ENCODE measurements at regions not wholly inside any gene's neighbourhood (a gene's known extent, or its start where the extent isn't known, plus 50 kb on each side); places are given as distances from the start of the nearest gene placed in this dataset.
"Not testable (repeated sequence)": the region's sequence is repeated elsewhere in the genome, so short reads cannot be mapped to it uniquely, and the experiment has no call there.

DNA sequence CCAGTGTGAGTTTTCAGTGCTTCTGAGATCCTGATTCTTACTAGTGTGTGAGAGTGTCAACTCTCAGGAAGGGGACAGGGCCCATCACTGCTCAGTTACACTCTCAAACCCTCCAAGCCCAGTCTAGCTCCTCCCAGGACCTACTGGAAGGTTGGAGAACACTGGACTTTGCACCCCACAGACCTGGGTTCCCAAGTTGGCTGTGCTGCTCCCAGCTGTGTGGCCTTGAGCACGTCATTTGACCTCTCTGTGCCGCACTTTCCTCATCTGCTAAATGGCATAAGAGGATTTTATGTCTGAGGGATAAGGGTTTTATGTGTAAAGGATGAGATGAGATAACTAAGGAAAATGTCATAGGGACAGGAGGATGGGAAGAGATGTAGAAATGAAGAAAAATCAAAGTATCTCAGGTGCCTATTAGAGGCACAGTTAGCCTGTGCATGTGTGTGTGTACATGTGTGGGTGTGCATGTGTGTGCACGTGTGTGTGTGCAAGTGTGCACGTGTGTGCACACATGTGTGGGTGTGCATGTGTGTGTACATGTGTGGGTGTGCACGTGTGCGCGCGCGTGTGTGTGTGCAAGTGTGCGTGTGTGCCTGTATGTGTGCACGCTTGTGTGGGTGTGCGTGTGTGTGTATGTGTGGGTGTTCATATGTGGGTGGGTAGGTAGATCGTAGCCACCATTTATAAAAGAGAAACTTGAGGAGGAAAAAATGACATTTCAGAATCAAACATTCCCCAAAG is 108.0 kb upstream of the GRK3 start:
- not testable (repeated sequence) for H3K4me1 ChIP-seq (ENCODE audit: insufficient read depth, low read length); H2AFZ ChIP-seq (ENCODE audit: low read depth, low read length); H3K9me3 ChIP-seq (ENCODE audit: low read length); H3K27me3 ChIP-seq (ENCODE audit: insufficient read depth, low read length); H3K4me3 ChIP-seq (ENCODE audit: low read length)
- peaks cover 42% of the 10 kb centered on the region for H3K36me3 ChIP-seq (ENCODE audit: insufficient read depth, low read length)

GRCh38 chr22:25458631-25459030 is 105.8 kb upstream of the GRK3 start:
- H3K4me1 ChIP-seq (ENCODE audit: insufficient read depth, low read length); H3K27me3 ChIP-seq (ENCODE audit: insufficient read depth, low read length); H3K9me3 ChIP-seq (ENCODE audit: low read length); H2AFZ ChIP-seq (ENCODE audit: low read depth, low read length); H3K4me3 ChIP-seq (ENCODE audit: low read length): not testable (repeated sequence)
- H3K36me3 ChIP-seq (ENCODE audit: insufficient read depth, low read length), result peaks cover 42% of the 10 kb centered on the region

DNA sequence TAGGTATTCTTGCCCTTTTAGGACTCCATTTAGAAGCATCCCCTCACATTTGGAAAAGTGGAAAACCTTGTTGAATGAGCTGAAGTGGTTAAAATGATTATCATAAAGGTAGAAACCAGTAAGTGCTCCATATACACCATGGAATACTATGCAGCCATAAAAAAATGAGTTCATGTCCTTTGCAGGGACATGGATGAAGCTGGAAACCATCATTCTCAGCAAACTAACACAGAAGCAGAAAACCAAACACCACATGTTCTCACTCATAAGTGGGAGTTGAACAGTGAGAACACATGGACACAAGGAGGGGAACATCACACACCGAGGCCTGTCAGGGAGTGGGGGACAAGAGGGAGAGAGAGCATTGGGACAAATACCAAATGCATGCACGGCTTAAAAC is 103.8 kb upstream of the GRK3 start:
- H3K4me1 ChIP-seq (ENCODE audit: insufficient read depth, low read length); H3K4me3 ChIP-seq (ENCODE audit: low read length); H3K27me3 ChIP-seq (ENCODE audit: insufficient read depth, low read length); H2AFZ ChIP-seq (ENCODE audit: low read depth, low read length); H3K9me3 ChIP-seq (ENCODE audit: low read length): not testable (repeated sequence)
- peaks cover 33% of the 10 kb centered on the region for H3K36me3 ChIP-seq (ENCODE audit: insufficient read depth, low read length)

GRCh38 chr22:25461301-25461700 is 103.2 kb upstream of the GRK3 start:
- Histone ChIP-seq H3K9me3 (ENCODE audit: low read length) (no peaks in the 10 kb centered on the region), H2AFZ (ENCODE audit: low read depth, low read length) (no peak overlapping the region), H3K4me3 (ENCODE audit: low read length) (no peak overlapping the region), H3K4me1 (ENCODE audit: insufficient read depth, low read length) (no peaks in the 10 kb centered on the region), H3K27me3 (ENCODE audit: insufficient read depth, low read length) (no peaks in the 10 kb centered on the region), H3K36me3 (ENCODE audit: insufficient read depth, low read length) (peaks cover 36% of the 10 kb centered on the region)

DNA sequence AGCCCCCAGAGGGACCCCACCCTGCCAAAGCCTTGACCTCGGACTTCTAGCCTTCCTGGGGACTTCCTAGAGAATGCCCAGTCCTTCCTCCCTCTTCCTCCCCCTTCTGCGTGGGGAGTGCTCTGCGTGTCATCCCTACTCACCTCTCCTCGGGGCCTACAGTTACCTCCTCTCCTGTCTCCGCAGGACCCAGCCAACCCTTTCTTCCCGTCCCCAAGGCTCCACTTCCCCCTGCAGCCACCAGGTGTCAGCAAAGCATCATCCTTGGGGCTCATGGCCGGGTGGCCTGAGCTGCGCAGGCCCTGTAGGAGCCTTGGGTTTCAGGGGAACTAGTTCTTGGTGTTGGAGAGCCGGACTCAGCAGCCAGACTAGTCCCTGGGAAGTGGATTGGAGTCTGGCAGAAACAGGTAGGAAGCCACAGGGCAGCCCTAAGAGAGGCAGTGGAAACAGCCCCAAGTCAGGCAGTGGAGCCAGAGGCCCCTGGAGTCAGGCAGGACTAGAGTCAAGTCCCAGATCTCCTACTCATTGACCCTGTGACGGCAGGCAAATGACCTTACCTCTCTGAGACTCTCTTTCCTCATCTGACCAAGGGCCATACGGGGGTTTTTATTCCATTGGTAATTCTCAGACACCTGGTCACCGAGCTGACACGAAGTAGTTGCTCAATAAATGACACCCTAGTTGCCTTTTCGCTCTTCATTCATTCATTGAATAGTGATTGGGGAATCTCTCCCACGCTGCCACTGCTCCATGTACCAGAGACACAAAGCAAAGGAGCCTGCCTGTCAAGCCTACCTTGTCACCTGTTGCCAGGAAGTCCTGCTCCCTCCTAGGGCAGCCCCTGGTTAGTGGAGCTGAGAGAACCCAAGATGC is 101.8 kb upstream of the GRK3 start:
- H2AFZ ChIP-seq (ENCODE audit: low read depth, low read length); H3K4me1 ChIP-seq (ENCODE audit: insufficient read depth, low read length); H3K27me3 ChIP-seq (ENCODE audit: insufficient read depth, low read length); H3K9me3 ChIP-seq (ENCODE audit: low read length); H3K4me3 ChIP-seq (ENCODE audit: low read length): not testable (repeated sequence)
- H3K36me3 ChIP-seq (ENCODE audit: insufficient read depth, low read length), result peaks cover 36% of the 10 kb centered on the region

- H2AFZ ChIP-seq (ENCODE audit: low read depth, low read length), result not testable (repeated sequence)
Observed at GRCh38 chr22:25463347-25463628, 101.2 kb upstream of the GRK3 start.

GRCh38 chr22:25464326-25464725 is 100.1 kb upstream of the GRK3 start:
- H3K4me3 ChIP-seq (ENCODE audit: low read length); H3K9me3 ChIP-seq (ENCODE audit: low read length); H3K27me3 ChIP-seq (ENCODE audit: insufficient read depth, low read length); H3K4me1 ChIP-seq (ENCODE audit: insufficient read depth, low read length); H2AFZ ChIP-seq (ENCODE audit: low read depth, low read length): not testable (repeated sequence)
- H3K36me3 ChIP-seq (ENCODE audit: insufficient read depth, low read length), result peaks cover 30% of the 10 kb centered on the region

More at GRCh38 chr22:25463347-25463628, 101.2 kb upstream of the GRK3 start:
- not testable (repeated sequence) for H3K27me3 ChIP-seq (ENCODE audit: insufficient read depth, low read length); H3K4me3 ChIP-seq (ENCODE audit: low read length); H3K9me3 ChIP-seq (ENCODE audit: low read length); H3K4me1 ChIP-seq (ENCODE audit: insufficient read depth, low read length)
- peaks cover 36% of the 10 kb centered on the region for H3K36me3 ChIP-seq (ENCODE audit: insufficient read depth, low read length)

GRCh38 chr22:25465949-25466348 is 98.5 kb upstream of the GRK3 start:
- no peaks in the 10 kb centered on the region for H3K9me3 ChIP-seq (ENCODE audit: low read length)
- H3K4me1 ChIP-seq (ENCODE audit: insufficient read depth, low read length), result no peaks in the 10 kb centered on the region
- no peaks in the 10 kb centered on the region for H3K27me3 ChIP-seq (ENCODE audit: insufficient read depth, low read length)
- H3K36me3 ChIP-seq (ENCODE audit: insufficient read depth, low read length), result peaks cover 14% of the 10 kb centered on the region
- H2AFZ ChIP-seq (ENCODE audit: low read depth, low read length), result no peak overlapping the region
- no peak overlapping the region for H3K4me3 ChIP-seq (ENCODE audit: low read length)

GRCh38 chr22:25472382-25472781 is 92.1 kb upstream of the GRK3 start:
- Histone ChIP-seq H3K27me3 (ENCODE audit: insufficient read depth, low read length) (no peaks in the 10 kb centered on the region), H3K9me3 (ENCODE audit: low read length) (peaks cover 3% of the 10 kb centered on the region), H3K4me1 (ENCODE audit: insufficient read depth, low read length) (no peaks in the 10 kb centered on the region), H3K36me3 (ENCODE audit: insufficient read depth, low read length) (peaks cover 2% of the 10 kb centered on the region), H2AFZ (ENCODE audit: low read depth, low read length) (no peak overlapping the region), H3K4me3 (ENCODE audit: low read length) (no peak overlapping the region)

- Histone ChIP-seq H3K9me3 (ENCODE audit: low read length) (peaks cover 4% of the 10 kb centered on the region), H3K4me3 (ENCODE audit: low read length) (no peak overlapping the region), H3K4me1 (ENCODE audit: insufficient read depth, low read length) (no peaks in the 10 kb centered on the region), H3K27me3 (ENCODE audit: insufficient read depth, low read length) (no peaks in the 10 kb centered on the region), H2AFZ (ENCODE audit: low read depth, low read length) (no peak overlapping the region), H3K36me3 (ENCODE audit: insufficient read depth, low read length) (peaks cover 5% of the 10 kb centered on the region)
Observed at GRCh38 chr22:25475257-25476022, 89.0 kb upstream of the GRK3 start.

DNA sequence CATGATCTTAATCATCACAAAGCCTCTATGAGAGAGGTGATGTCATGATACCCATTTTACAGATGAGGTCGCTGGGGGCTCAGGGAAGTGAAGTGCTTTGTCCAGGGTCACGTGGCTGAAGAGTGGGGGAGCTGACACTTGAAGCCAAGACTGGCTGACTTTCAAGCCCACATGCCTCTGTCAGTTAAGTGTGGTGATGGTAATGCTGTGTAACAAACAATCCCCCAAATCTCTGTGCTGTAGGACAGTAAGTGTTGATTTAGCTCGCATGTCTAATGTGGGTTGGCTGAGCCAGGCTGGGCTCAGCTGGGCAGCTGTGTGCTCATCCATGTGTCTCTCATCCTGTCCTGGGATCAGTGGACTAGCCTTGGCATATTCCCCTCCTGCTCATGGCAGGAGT is 87.1 kb upstream of the GRK3 start:
- Histone ChIP-seq H3K36me3 (ENCODE audit: insufficient read depth, low read length) (peaks cover 10% of the 10 kb centered on the region), H3K4me1 (ENCODE audit: insufficient read depth, low read length) (no peaks in the 10 kb centered on the region), H2AFZ (ENCODE audit: low read depth, low read length) (no peak overlapping the region), H3K4me3 (ENCODE audit: low read length) (no peak overlapping the region), H3K9me3 (ENCODE audit: low read length) (peaks cover 7% of the 10 kb centered on the region), H3K27me3 (ENCODE audit: insufficient read depth, low read length) (no peaks in the 10 kb centered on the region)

DNA sequence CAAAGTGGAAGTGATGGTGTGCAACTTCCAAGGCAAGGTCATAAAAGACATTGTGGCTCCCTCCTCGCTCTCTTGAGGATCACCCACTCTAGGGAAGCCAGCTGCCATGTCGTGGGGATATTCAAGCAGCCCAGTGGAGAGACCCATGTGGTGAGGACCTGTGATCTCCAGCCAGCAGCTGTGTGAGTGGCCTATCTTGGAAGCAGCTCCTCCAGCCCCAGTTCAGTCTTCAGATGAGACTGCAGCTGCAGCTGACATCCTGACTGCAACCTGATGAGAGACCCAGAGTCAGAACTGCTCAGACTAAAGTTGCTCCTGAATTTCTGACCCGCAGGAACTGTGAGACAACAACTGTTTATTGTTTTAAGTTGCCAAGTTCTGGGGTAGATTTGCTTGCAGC is 86.4 kb upstream of the GRK3 start:
- Histone ChIP-seq H3K27me3 (ENCODE audit: insufficient read depth, low read length) (no peaks in the 10 kb centered on the region), H2AFZ (ENCODE audit: low read depth, low read length) (no peak overlapping the region), H3K4me3 (ENCODE audit: low read length) (no peak overlapping the region), H3K36me3 (ENCODE audit: insufficient read depth, low read length) (peaks cover 16% of the 10 kb centered on the region), H3K4me1 (ENCODE audit: insufficient read depth, low read length) (no peaks in the 10 kb centered on the region), H3K9me3 (ENCODE audit: low read length) (peaks cover 7% of the 10 kb centered on the region)

DNA sequence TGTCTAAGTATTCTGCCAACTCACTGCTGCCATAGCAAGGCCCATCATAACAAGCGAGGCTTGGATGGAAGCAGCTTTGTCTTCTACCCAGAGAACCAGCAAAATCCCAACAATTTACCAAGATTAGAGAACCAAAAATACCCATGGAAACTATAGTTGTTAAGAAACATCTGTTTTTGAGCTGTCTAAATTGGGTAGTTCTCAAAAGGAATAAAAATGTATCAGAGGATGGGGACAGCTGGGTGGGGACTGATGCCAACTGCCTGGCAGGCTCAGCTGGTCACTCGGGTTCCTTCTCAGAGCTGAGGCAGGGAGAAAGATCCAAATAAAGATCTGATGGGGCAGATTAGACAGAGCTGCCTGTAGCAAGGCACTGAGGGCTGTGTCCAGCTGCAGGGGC is 85.9 kb upstream of the GRK3 start:
- H3K36me3 ChIP-seq (ENCODE audit: insufficient read depth, low read length), result peaks cover 16% of the 10 kb centered on the region
- no peaks in the 10 kb centered on the region for H3K27me3 ChIP-seq (ENCODE audit: insufficient read depth, low read length)
- no peak overlapping the region for H2AFZ ChIP-seq (ENCODE audit: low read depth, low read length)

More for the DNA sequence above, 85.9 kb upstream of the GRK3 start:
- peaks cover 7% of the 10 kb centered on the region for H3K9me3 ChIP-seq (ENCODE audit: low read length)
- no peak overlapping the region for H3K4me3 ChIP-seq (ENCODE audit: low read length)
- no peaks in the 10 kb centered on the region for H3K4me1 ChIP-seq (ENCODE audit: insufficient read depth, low read length)
